ENCODE measurements at regions not wholly inside any gene's neighbourhood (a gene's known extent, or its start where the extent isn't known, plus 50 kb on each side); places are given as distances from the start of the nearest gene placed in this dataset.

GRCh38 chr1:69180358-69180757 lies 387.4 kb upstream of the LRRC7 start:
- TF ChIP-seq GATA2 (IDR thresholded peaks at IDR 0.05; ENCODE audit: low read depth, low read length): no peak
- TF ChIP-seq GATA3 (IDR thresholded peaks at IDR 0.05; ENCODE audit: low read depth, low read length): no peak
